Endothelial cell of umbilical vein (primary cell): ENCODE measurements at regions not wholly inside any gene's neighbourhood (a gene's known extent, or its start where the extent isn't known, plus 50 kb on each side); places are given as distances from the start of the nearest gene placed in this dataset.

Experiments used
- BruUV-seq: library from RNA; stranded (reverse); fragments of 400-500 nt; replicated peaks from 2 replicates; lab custom pipeline; 2021; lab: Mats Ljungman, UMichigan
- CTCF ChIA-PET: fragments of 300-600, 350-600 bp; sonication (Branson Sonifier 250); formaldehyde crosslinking; loops from one replicate; lab custom pipeline; 2021; ENCODE audit warnings: antibody characterized with exemption, inconsistent platforms; lab: Charles Lee
- POLR2A ChIA-PET: fragments of 300-600, 350-600 bp; sonication (Branson Sonifier 250); formaldehyde crosslinking; loops from one replicate; lab custom pipeline; 2021; ENCODE audit warnings: antibody characterized with exemption, inconsistent platforms; lab: Charles Lee
- DNase-seq: peaks from one replicate; pipeline ENCODE4 v3.0.0-alpha.2; 2011; ENCODE audit warnings: low read depth, low spot score
- FAIRE-seq: peaks from 2 replicates; lab custom pipeline; 2011; peaks lifted over from hg19 to GRCh38; lab: Jason Lieb, UNC
- H2AFZ ChIP-seq: 2 replicates; pipeline ENCODE4 v1.6.0; 2012; ENCODE audit warnings: low read depth, low read length, control low read depth, inconsistent platforms
- H3K27ac ChIP-seq: 2 replicates; pipeline ENCODE4 v1.5.1; 2011; ENCODE audit warnings: low read depth, mild to moderate bottlenecking, control low read depth, low read length, moderate library complexity; ENCODE audit not compliant: insufficient read depth
- H3K27me3 ChIP-seq, 2 experiments: 2 replicates each; pipeline versions ENCODE4 v1.6.0 to v1.6.1; 2011; ENCODE audit warnings: low read length in 2 of 2, mixed read lengths in 1 of 2; ENCODE audit not compliant: control insufficient read depth in 2 of 2, insufficient read depth in 2 of 2
- H3K36me3 ChIP-seq, 2 experiments: 2 replicates in 1 of 2; 3 replicates in 1 of 2; pipeline ENCODE4 v1.5.1; 2011; ENCODE audit warnings: low read length in 2 of 2, mild to moderate bottlenecking in 1 of 2, moderate library complexity in 1 of 2; ENCODE audit not compliant: control insufficient read depth in 2 of 2, insufficient read depth in 2 of 2; ENCODE audit errors: extremely low read depth in 1 of 2
- H3K4me1 ChIP-seq: 3 replicates; pipeline ENCODE4 v1.5.1; 2011; ENCODE audit warnings: mild to moderate bottlenecking, low read length; ENCODE audit not compliant: control insufficient read depth, insufficient read depth; ENCODE audit errors: extremely low read depth
- H3K4me2 ChIP-seq: 2 replicates; pipeline ENCODE4 v1.6.1; 2011; ENCODE audit warnings: low read length, control low read depth, mixed read lengths; ENCODE audit not compliant: insufficient read depth
- H3K4me3 ChIP-seq, 3 experiments: fragments of 200-600 bp in 1 of 3; sonication (generic), shearing (Covaris generic) in 1 of 3; replicated peaks in 1 of 3; 2 replicates each; pipeline ENCODE4 v1.5.1; 2011 to 2016; ENCODE audit warnings: control low read depth in 3 of 3, low read length in 3 of 3, mild to moderate bottlenecking in 2 of 3, inconsistent platforms in 1 of 3, low read depth in 1 of 3, moderate library complexity in 1 of 3; ENCODE audit not compliant: insufficient read depth in 1 of 3
- H3K79me2 ChIP-seq: 2 replicates; pipeline ENCODE4 v1.6.0; 2012; ENCODE audit warnings: low read length, inconsistent platforms; ENCODE audit not compliant: control insufficient read depth, insufficient read depth
- H3K9ac ChIP-seq: replicated peaks from 2 replicates; pipeline ENCODE3; 2011; ENCODE audit warnings: low read length, control low read depth; ENCODE audit not compliant: insufficient read depth; ENCODE audit errors: extremely low read depth
- H3K9me1 ChIP-seq: replicated peaks from 3 replicates; pipeline ENCODE4 v1.6.0; 2011; ENCODE audit warnings: mild to moderate bottlenecking, low read length; ENCODE audit not compliant: control insufficient read depth, insufficient read depth; ENCODE audit errors: extremely low read depth
- H3K9me3 ChIP-seq: replicated peaks from 2 replicates; pipeline ENCODE4 v1.5.1; 2012; ENCODE audit warnings: low read length, inconsistent platforms; ENCODE audit not compliant: control insufficient read depth, insufficient read depth
- H4K20me1 ChIP-seq: replicated peaks from 2 replicates; pipeline ENCODE3; 2011; ENCODE audit warnings: mild to moderate bottlenecking, low read length; ENCODE audit not compliant: control insufficient read depth, insufficient read depth; ENCODE audit errors: extremely low read depth
- CTCF ChIP-seq, 2 donors: IDR thresholded peaks; 1 replicate in 1 of 2; 2 replicates in 1 of 2; pipeline ENCODE4 v1.5.1; 2011; ENCODE audit warnings: low read length in 2 of 2, mild to moderate bottlenecking in 2 of 2, moderate library complexity in 2 of 2, control low read depth in 1 of 2, inconsistent platforms in 1 of 2, low read depth in 1 of 2; ENCODE audit not compliant: insufficient read depth in 1 of 2; ENCODE audit errors: extremely low read depth in 1 of 2
- EZH2 ChIP-seq: IDR thresholded peaks from 2 replicates; pipeline ENCODE4 v1.6.1; 2012; ENCODE audit warnings: borderline replicate concordance, low read depth, mild to moderate bottlenecking, moderate library complexity, low read length, inconsistent platforms; ENCODE audit not compliant: severe bottlenecking
- GATA2 ChIP-seq: IDR thresholded peaks from 2 replicates; pipeline ENCODE4 v1.7.0; 2011; ENCODE audit warnings: low read depth, mild to moderate bottlenecking, moderate library complexity, mixed read lengths, low read length; ENCODE audit not compliant: insufficient read length, insufficient read depth
- JUN ChIP-seq: IDR thresholded peaks from 2 replicates; pipeline ENCODE4 v1.6.1; 2011; ENCODE audit warnings: borderline replicate concordance, low read depth; ENCODE audit not compliant: insufficient read length, insufficient read depth
- MAX ChIP-seq: IDR thresholded peaks from 2 replicates; pipeline ENCODE4 v1.6.1; 2011; ENCODE audit not compliant: insufficient read depth, insufficient read length
- MYC ChIP-seq: IDR thresholded peaks from one replicate; pipeline ENCODE4 v1.6.1; 2011; ENCODE audit warnings: mild to moderate bottlenecking, low read depth, low read length
- POLR2A ChIP-seq: IDR thresholded peaks from 2 replicates; pipeline ENCODE4 v1.6.1; 2012; ENCODE audit warnings: low read depth, mild to moderate bottlenecking, control low read depth, low read length
- dilution Hi-C: fragments of 300-500 bp; cut with MboI; formaldehyde crosslinking; loops from one replicate; pipeline ENCODE4 v1.15.0; 2019; ENCODE audit warnings: low sequenced_read_pairs; ENCODE audit not compliant: extremely low pct_ligation_motif_present
- intact Hi-C: fragments of 100-400 bp; cut with micrococcal nuclease; formaldehyde crosslinking; loops from one replicate; pipeline ENCODE4 v1.10.0; 2022

- H3K27me3 ChIP-seq = no peaks in the 10 kb centered on the region
- no peak for FAIRE-seq
- ChIA-PET CTCF (no interaction called here), POLR2A (no interaction called here)
- no peaks in the 10 kb centered on the region for H3K79me2 ChIP-seq
- H3K4me3 ChIP-seq = no peak overlapping the region
- no peak for TF ChIP-seq EZH2
- no peak for TF ChIP-seq CTCF (IDR thresholded peaks at IDR 0.05; ENCODE audit: extremely low read depth in 1 of 2, insufficient read depth in 1 of 2, low read depth in 1 of 2, low read length in 2 of 2)
- TF ChIP-seq POLR2A = no peak
- TF ChIP-seq JUN = no peak
- no peak for TF ChIP-seq GATA2
- TF ChIP-seq MYC = no peak
- TF ChIP-seq MAX = no peak
- intact Hi-C loops = loop anchor here (10.0 kb wide), 1 partner anchor 1630 kb away; no protein-coding TSS in a partner anchor
- H3K27ac ChIP-seq = no peak overlapping the region
- H2AFZ ChIP-seq = no peak overlapping the region
- H3K9me1 ChIP-seq = no peaks in the 10 kb centered on the region
- H3K36me3 ChIP-seq = no peaks in the 10 kb centered on the region
- no peak overlapping the region for H3K4me2 ChIP-seq
- no peaks in the 10 kb centered on the region for H4K20me1 ChIP-seq
- no peaks in the 10 kb centered on the region for H3K9me3 ChIP-seq
- DNase-seq = no peak
- dilution Hi-C loops = no loop called here
- no peak overlapping the region for H3K9ac ChIP-seq
- H3K4me1 ChIP-seq = no peaks in the 10 kb centered on the region
- no TSS peak for BruUV-seq
These were observed 251.8 kb downstream of the NNT start for GRCh38 chr5:43854697-43855292.
